Activated CD4-positive, alpha-beta memory T cell treated with anti-CD3 and anti-CD28 coated beads for 36 hours (primary cell): ENCODE measurements at regions not wholly inside any gene's neighbourhood (a gene's known extent, or its start where the extent isn't known, plus 50 kb on each side); places are given as distances from the start of the nearest gene placed in this dataset.

Experiments
- CTCF ChIA-PET: fragments of 350-600 bp; sonication (Branson Sonifier 250); formaldehyde crosslinking; loops from one replicate; lab custom pipeline; 2021; ENCODE audit warnings: antibody characterized with exemption, inconsistent platforms; lab: Charles Lee
- POLR2A ChIA-PET: fragments of 350-600 bp; sonication (Branson Sonifier 250); formaldehyde crosslinking; loops from one replicate; lab custom pipeline; 2021; ENCODE audit warnings: antibody characterized with exemption; lab: Charles Lee
- DNase-seq: peaks from one replicate; pipeline ENCODE4 v3.0.0-alpha.2; 2020
- H3K27ac Mint-ChIP-seq: one replicate; pipeline ENCODE4 v1.8.0; 2021; ENCODE audit warnings: mixed read lengths
- H3K27me3 Mint-ChIP-seq: one replicate; pipeline ENCODE4 v1.8.0; 2021; ENCODE audit warnings: mixed read lengths
- H3K36me3 Mint-ChIP-seq: one replicate; pipeline ENCODE4 v1.8.0; 2021; ENCODE audit warnings: mixed read lengths
- H3K4me1 Mint-ChIP-seq: one replicate; pipeline ENCODE4 v1.8.0; 2021; ENCODE audit warnings: low read depth, mixed read lengths
- H3K4me3 Mint-ChIP-seq: one replicate; pipeline ENCODE4 v1.8.0; 2021; ENCODE audit warnings: mild to moderate bottlenecking, mixed read lengths
- H3K9me3 Mint-ChIP-seq: one replicate; pipeline ENCODE4 v1.8.0; 2021; ENCODE audit warnings: mixed read lengths
- intact Hi-C: fragments of 100-400 bp; cut with micrococcal nuclease; formaldehyde crosslinking; loops from one replicate; pipeline ENCODE4 v1.15.1; 2023

DNA sequence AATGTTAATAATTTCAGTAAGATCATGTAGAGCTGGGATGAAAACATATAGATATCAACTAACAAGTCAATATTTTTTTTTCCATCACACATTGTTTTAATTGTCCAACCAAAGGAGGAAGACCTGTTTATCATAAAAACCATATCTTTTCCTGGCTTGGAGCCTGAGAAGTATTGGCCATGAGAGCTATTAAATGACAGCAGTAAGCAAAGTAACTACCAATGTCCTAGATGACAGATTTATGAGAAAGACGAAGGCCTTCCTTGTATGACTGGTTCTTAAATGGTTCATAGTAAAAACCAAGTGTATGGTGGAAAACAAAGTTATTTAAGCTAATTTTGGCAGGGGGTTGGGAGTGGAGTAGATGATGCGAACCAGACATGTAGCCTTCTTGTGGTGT, 1147.1 kb upstream of the TENM4 start:
- Mint-ChIP-seq H3K27ac (no peak overlapping the region), H3K4me3 (no peak overlapping the region), H3K9me3 (peaks cover 15% of the 10 kb centered on the region), H3K36me3 (no peaks in the 10 kb centered on the region), H3K27me3 (no peaks in the 10 kb centered on the region), H3K4me1 (no peaks in the 10 kb centered on the region)
- ChIA-PET POLR2A (no interaction called here), CTCF (no interaction called here)
- intact Hi-C loops, result no loop called here
- DNase-seq, result no peak

DNA sequence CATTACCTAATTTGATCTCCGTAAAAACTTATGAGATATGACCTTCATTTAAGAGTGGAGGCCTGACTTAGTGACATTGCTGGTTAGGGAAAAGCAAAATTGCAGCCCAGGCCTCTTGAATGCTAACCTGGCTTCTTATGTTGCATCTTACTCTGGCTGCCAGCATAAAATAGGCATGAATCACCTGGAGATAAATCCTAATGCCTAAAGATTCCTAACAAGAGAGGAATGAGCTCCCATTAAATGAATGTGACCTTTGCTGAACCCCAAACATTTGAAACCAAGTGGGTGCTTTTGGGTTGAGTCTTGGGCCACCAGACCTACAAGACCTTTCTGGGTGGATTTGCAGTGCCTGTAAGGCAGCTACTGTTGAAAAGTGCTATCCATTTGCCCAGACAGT, 1145.6 kb upstream of the TENM4 start:
- Mint-ChIP-seq H3K27me3 (no peaks in the 10 kb centered on the region), H3K9me3 (peaks cover 17% of the 10 kb centered on the region), H3K27ac (no peak overlapping the region), H3K4me3 (no peak overlapping the region), H3K36me3 (no peaks in the 10 kb centered on the region), H3K4me1 (no peaks in the 10 kb centered on the region)
- ChIA-PET POLR2A (no interaction called here), CTCF (no interaction called here)
- intact Hi-C loops, result no loop called here
- no peak for DNase-seq

DNA sequence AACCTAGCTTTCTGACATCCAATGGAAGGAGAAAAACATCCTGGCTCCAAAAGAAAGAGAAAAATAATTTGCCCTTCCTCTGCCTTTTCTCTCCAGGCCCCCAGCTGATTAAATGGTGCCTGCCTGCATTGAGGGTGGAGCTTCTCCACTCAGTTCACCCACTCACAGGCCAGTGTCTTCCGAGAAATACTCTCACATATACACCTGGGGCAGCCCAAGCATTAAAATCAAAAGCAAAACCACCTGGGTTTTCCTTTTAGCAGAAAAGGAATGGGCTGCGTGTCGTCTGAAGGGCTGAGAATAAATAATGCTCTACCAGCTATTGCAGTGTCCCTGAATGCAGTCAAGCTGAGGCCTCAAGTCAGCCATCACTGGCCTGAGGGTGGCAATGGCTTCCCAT, 1143.8 kb upstream of the TENM4 start:
- no peak overlapping the region for H3K4me3 Mint-ChIP-seq
- no peaks in the 10 kb centered on the region for H3K27me3 Mint-ChIP-seq
- CTCF ChIA-PET, result no interaction called here
- no peak overlapping the region for H3K27ac Mint-ChIP-seq
- DNase-seq, result no peak
- intact Hi-C loops, result no loop called here
- no peaks in the 10 kb centered on the region for H3K36me3 Mint-ChIP-seq
- POLR2A ChIA-PET, result no interaction called here
- no peaks in the 10 kb centered on the region for H3K4me1 Mint-ChIP-seq
- peaks cover 21% of the 10 kb centered on the region for H3K9me3 Mint-ChIP-seq

DNA sequence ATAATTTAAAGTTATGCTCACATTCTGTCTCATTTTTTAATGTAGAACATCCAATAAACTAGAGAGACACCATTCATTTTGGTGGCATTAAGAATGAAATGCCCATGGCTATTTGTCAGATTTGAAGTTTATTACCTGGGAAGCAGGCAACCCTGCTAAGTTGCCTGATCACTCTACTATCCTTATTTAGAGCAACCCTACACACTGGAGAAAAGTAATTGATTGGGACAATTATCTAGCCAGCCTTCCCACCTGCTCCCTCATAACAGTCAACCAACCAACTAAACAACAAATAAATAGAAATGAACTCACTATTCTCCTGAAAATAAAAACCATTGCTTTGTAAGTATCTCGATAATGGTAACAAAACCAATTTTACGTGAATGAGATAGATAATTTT, 1129.0 kb upstream of the TENM4 start:
- ChIA-PET POLR2A (no interaction called here), CTCF (no interaction called here)
- peaks cover 14% of the 10 kb centered on the region for H3K9me3 Mint-ChIP-seq
- H3K36me3 Mint-ChIP-seq, result no peaks in the 10 kb centered on the region
- no peak overlapping the region for H3K27ac Mint-ChIP-seq
- no peaks in the 10 kb centered on the region for H3K4me1 Mint-ChIP-seq
- no peaks in the 10 kb centered on the region for H3K27me3 Mint-ChIP-seq
- DNase-seq, result no peak
- intact Hi-C loops, result no loop called here
- no peak overlapping the region for H3K4me3 Mint-ChIP-seq

DNA sequence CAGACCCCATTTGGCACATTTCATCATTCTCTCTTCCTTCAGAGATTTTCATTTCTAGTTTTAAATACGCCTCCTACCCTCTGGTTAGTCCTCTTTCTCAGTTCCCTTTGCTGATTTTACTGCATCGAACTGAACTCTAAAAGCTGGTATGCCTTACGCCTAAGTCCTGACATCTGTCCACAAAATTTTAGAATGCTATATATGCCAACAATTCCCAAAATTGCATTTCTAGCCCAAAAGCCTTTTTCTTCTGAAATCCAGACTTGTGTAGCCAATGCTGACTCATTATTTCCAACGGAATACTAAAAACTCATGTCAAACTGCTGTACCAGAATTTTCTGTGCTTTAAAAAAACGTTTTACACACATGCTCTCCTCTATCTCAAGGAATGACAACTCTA, 1124.4 kb upstream of the TENM4 start:
- no peak overlapping the region for H3K4me3 Mint-ChIP-seq
- ChIA-PET CTCF (no interaction called here), POLR2A (no interaction called here)
- H3K27ac Mint-ChIP-seq, result no peak overlapping the region
- H3K27me3 Mint-ChIP-seq, result no peaks in the 10 kb centered on the region
- no peaks in the 10 kb centered on the region for H3K4me1 Mint-ChIP-seq
- intact Hi-C loops, result no loop called here
- no peak for DNase-seq
- no peaks in the 10 kb centered on the region for H3K9me3 Mint-ChIP-seq
- no peaks in the 10 kb centered on the region for H3K36me3 Mint-ChIP-seq

DNA sequence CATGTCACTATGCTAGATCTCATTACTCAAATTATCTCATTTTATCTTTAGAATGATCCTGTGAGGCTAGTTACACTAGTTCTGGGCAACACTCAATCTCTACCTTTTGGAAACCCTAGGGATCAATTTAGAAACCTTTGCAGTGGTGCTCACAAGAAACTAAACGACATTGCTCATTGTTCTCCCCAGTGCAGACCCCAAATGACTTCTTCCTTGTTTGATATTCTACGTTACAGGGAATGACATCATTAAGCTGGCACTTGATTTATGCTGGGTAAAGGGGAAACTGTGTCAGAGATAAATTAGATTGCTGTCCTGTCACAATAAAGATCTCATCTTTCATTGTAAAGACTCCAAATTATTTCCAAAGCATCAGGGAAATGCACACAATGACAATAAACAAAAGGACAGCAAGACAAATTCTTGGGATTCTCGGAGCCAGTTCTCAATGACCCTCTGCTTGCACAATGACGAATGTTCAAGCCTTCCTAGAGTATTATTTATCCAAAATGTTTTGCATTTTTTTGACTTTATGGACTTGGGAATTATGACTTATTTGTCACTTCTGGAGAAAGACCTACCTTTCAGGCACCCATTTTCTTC, 1121.8 kb upstream of the TENM4 start:
- ChIA-PET CTCF (no interaction called here), POLR2A (no interaction called here)
- no peaks in the 10 kb centered on the region for H3K36me3 Mint-ChIP-seq
- peaks cover 5% of the 10 kb centered on the region for H3K9me3 Mint-ChIP-seq
- no peaks in the 10 kb centered on the region for H3K27me3 Mint-ChIP-seq
- no peak for DNase-seq
- no peaks in the 10 kb centered on the region for H3K4me1 Mint-ChIP-seq
- H3K27ac Mint-ChIP-seq, result no peak overlapping the region
- H3K4me3 Mint-ChIP-seq, result no peak overlapping the region
- intact Hi-C loops, result no loop called here

DNA sequence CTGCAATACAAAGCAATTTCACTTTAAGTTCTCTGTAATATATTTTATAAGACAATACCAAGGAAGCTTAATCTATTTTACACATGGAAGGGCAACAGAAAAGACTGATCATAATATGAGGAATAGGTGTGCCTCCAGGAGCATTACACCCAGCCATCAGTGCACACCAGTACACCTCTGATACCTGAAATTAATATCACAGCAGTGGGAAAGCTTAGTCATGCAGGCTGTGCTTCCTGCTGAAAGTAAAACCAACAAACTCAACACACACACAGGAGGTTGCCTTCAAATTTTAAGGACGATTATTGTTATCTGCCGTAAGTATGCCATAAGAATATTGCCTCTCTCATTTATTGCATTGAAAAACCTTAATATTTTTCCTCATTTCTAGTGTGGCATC, 1119.1 kb upstream of the TENM4 start:
- no peak for DNase-seq
- Mint-ChIP-seq H3K27ac (no peak overlapping the region), H3K9me3 (peaks cover 10% of the 10 kb centered on the region), H3K4me3 (no peak overlapping the region), H3K27me3 (no peaks in the 10 kb centered on the region), H3K4me1 (no peaks in the 10 kb centered on the region), H3K36me3 (no peaks in the 10 kb centered on the region)
- ChIA-PET CTCF (no interaction called here), POLR2A (no interaction called here)
- intact Hi-C loops, result no loop called here

DNA sequence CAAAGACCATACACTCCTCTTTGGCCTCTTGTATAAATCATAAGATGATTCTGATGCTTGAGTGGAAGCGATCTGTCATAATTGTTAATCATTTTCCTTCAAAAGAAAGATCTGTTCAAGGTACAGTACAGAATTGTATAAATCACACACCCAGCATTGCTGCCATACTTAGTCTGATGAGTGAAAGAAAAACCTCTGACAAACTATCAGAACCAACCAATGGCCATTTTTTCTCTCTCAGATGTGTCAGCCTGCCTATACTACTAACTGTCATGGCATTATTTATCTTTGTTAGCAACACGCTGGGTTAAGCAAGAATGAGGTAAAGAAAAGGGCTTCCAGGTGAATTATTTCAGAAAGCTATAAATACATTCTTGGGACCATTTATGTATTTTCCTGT, 1112.7 kb upstream of the TENM4 start:
- no peaks in the 10 kb centered on the region for H3K36me3 Mint-ChIP-seq
- no peak for DNase-seq
- ChIA-PET POLR2A (no interaction called here), CTCF (no interaction called here)
- intact Hi-C loops, result no loop called here
- H3K4me3 Mint-ChIP-seq, result no peak overlapping the region
- peaks cover 8% of the 10 kb centered on the region for H3K9me3 Mint-ChIP-seq
- H3K4me1 Mint-ChIP-seq, result no peaks in the 10 kb centered on the region
- H3K27me3 Mint-ChIP-seq, result no peaks in the 10 kb centered on the region
- H3K27ac Mint-ChIP-seq, result no peak overlapping the region

DNA sequence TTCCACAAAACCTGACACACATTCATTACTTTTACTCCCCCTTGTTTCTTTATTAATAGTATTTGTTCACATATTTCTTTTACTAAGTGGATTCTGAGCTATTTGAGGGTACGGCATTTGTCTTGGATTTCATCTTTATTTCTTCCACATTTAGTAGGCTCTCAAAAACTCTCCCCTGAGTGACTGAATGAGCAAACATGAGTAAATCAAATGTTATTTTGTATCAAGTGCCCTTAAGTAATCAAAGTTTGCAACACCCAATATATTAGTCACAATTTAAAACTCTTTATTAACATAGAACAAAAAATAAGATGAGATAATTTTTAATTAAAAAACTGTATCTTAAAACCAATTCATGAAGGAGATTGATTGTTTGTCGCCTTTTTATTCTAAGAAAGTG, 1101.9 kb upstream of the TENM4 start:
- intact Hi-C loops, result no loop called here
- no peak overlapping the region for H3K27ac Mint-ChIP-seq
- POLR2A ChIA-PET, result no interaction called here

DNA sequence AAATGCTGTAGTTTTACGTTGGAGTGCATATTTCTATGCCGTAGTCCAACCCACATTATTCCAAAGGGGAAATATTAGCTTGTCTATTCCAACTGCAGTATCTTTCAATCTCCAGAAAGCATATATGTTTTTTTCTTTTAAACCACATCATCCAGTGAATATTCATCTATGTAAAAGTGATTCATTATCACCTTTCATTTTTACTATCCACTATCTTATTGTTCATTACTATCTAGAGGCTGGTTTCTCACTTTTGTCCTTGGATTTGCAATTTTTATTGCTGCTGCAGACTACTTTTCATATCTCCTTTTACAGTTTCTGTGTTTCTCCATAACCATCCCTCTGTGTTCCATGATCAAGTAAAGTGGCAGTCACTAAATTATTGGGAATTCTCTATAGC, 1097.2 kb upstream of the TENM4 start:
- H3K4me3 Mint-ChIP-seq, result no peak overlapping the region
- no peak for DNase-seq
- CTCF ChIA-PET, result no interaction called here
- no peaks in the 10 kb centered on the region for H3K4me1 Mint-ChIP-seq
- H3K9me3 Mint-ChIP-seq, result peaks cover 13% of the 10 kb centered on the region
- POLR2A ChIA-PET, result no interaction called here
- H3K27ac Mint-ChIP-seq, result no peak overlapping the region
- intact Hi-C loops, result no loop called here
- H3K27me3 Mint-ChIP-seq, result no peaks in the 10 kb centered on the region
- no peaks in the 10 kb centered on the region for H3K36me3 Mint-ChIP-seq

More for the DNA sequence above, 1101.9 kb upstream of the TENM4 start:
- H3K27me3 Mint-ChIP-seq, result no peaks in the 10 kb centered on the region
- H3K9me3 Mint-ChIP-seq, result peaks cover 16% of the 10 kb centered on the region
- CTCF ChIA-PET, result no interaction called here
- no peak for DNase-seq
- no peaks in the 10 kb centered on the region for H3K36me3 Mint-ChIP-seq
- H3K4me3 Mint-ChIP-seq, result no peak overlapping the region
- H3K4me1 Mint-ChIP-seq, result no peaks in the 10 kb centered on the region

DNA sequence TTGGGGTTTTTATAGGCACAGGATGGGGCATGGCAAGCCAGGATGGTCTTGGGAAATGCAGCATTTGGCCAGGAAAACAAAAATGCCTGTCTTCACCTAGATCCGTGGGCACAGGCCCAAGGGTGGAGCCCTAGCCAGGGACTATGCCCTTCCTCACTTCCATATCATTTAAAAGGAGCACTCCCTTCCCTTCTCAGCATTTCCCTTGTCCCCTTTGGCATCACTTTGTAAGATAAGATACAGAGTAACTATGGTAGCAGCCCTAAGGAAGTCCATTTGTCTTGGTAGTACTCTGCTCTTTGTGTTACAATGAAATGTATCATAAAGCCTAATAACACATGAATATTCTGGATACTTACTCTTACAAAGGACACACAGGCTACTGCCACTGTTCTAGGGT, 1092.6 kb upstream of the TENM4 start:
- DNase-seq, result no peak
- intact Hi-C loops, result no loop called here
- H3K4me1 Mint-ChIP-seq, result no peaks in the 10 kb centered on the region
- H3K9me3 Mint-ChIP-seq, result peaks cover 13% of the 10 kb centered on the region
- ChIA-PET POLR2A (no interaction called here), CTCF (no interaction called here)
- no peaks in the 10 kb centered on the region for H3K36me3 Mint-ChIP-seq
- H3K27me3 Mint-ChIP-seq, result no peaks in the 10 kb centered on the region
- H3K27ac Mint-ChIP-seq, result no peak overlapping the region
- no peak overlapping the region for H3K4me3 Mint-ChIP-seq

DNA sequence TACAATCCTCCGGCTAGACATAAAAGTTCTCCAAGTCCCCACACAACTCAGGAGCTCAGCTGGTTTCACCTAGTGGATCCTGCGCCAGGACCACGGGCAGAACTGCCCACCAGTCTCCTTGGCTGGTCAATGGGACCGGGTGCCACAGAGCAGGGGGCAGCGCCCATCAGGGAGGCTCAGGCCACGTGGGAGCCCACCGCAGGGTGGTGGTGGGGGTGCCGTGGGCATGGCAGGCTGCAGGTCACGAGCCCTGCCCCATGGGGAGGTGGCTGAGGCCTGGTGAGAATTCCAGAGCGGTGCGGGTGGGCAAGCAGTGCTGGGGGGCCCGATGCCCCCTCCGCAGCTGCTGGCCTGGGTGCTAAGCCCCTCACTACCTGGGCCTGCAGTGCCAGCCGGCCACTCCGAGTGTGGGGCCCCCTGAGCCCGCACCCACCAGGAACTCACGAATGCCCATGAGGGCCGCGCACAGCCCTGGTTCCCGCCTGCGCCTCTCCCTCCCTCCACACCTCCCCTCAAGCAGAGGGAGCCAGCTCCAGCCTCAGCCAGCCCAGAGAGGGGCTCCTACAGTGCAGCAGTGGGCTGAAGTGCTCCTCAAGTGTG, 1091.9 kb upstream of the TENM4 start:
- intact Hi-C loops, result no loop called here
- peaks cover 13% of the 10 kb centered on the region for H3K9me3 Mint-ChIP-seq
- POLR2A ChIA-PET, result no interaction called here
- no peaks in the 10 kb centered on the region for H3K36me3 Mint-ChIP-seq
- no peak for DNase-seq
- no peak overlapping the region for H3K27ac Mint-ChIP-seq
- CTCF ChIA-PET, result no interaction called here
- no peaks in the 10 kb centered on the region for H3K27me3 Mint-ChIP-seq
- no peaks in the 10 kb centered on the region for H3K4me1 Mint-ChIP-seq
- H3K4me3 Mint-ChIP-seq, result no peak overlapping the region

DNA sequence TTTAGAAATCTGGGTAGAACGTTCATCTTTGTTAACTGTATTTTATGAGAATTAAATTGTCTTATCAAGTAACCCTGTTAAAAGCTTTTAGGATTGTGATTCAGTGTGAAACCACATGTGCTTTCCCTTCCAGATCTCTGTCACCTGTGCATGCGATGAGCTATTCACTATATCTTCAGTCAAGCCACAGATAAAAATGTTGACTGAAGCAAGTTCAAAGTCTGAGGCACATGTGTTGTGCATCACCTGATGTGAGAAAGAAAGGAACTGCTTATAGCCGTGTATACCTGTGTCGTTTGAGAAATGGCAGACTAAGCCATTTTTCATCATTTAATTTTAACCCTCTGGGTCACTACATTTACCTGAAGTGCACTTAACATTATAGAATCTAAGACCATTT, 1088.9 kb upstream of the TENM4 start:
- Mint-ChIP-seq H3K27me3 (no peaks in the 10 kb centered on the region), H3K36me3 (no peaks in the 10 kb centered on the region), H3K9me3 (peaks cover 22% of the 10 kb centered on the region), H3K27ac (no peak overlapping the region), H3K4me3 (no peak overlapping the region), H3K4me1 (no peaks in the 10 kb centered on the region)
- ChIA-PET POLR2A (no interaction called here), CTCF (no interaction called here)
- intact Hi-C loops, result no loop called here
- DNase-seq, result no peak
